Keratinocyte (primary cell): ENCODE measurements at regions not wholly inside any gene's neighbourhood (a gene's known extent, or its start where the extent isn't known, plus 50 kb on each side); places are given as distances from the start of the nearest gene placed in this dataset.

ENCODE experiments used
- EZH2 ChIP-seq: IDR thresholded peaks from one replicate; pipeline ENCODE4 v1.6.1; 2012; ENCODE audit warnings: inconsistent platforms, mild to moderate bottlenecking, low read length, moderate library complexity
- TF ChIP-seq, protein P1 (sequence below), 3 experiments: IDR thresholded peaks in 1 of 3; conservative IDR thresholded peaks in 1 of 3; optimal IDR thresholded peaks in 1 of 3; 2 replicates in 2 of 3; 3 replicates in 1 of 3; pipeline versions ENCODE3 to v1.5.1; 2011; ENCODE audit warnings: low read length in 3 of 3, mild to moderate bottlenecking in 3 of 3, moderate library complexity in 2 of 3, control low read depth in 1 of 3, inconsistent platforms in 1 of 3; ENCODE audit not compliant: insufficient read depth in 2 of 3; ENCODE audit errors: extremely low read depth in 1 of 3

DNA sequence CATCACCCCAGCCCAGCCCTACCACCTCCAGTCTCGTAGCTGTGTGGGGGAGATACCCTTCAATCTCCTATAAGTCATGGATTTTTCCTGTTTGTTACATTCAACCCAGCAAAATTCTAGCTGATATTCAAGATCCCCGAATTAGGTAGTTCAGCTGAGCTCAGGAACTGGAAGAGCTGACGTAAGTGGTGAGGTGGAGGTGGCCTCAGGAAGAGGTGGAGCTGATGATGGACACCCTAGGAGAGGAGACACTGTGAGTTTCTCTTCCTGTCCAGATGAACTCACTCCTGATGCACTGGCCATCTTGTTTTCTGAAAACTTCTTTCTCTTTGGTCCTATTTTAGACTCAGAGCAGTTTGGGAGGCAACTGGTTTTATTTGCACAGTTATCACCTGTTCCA is 90.5 kb upstream of the PITRM1 start:
- TF ChIP-seq, protein P1, sequence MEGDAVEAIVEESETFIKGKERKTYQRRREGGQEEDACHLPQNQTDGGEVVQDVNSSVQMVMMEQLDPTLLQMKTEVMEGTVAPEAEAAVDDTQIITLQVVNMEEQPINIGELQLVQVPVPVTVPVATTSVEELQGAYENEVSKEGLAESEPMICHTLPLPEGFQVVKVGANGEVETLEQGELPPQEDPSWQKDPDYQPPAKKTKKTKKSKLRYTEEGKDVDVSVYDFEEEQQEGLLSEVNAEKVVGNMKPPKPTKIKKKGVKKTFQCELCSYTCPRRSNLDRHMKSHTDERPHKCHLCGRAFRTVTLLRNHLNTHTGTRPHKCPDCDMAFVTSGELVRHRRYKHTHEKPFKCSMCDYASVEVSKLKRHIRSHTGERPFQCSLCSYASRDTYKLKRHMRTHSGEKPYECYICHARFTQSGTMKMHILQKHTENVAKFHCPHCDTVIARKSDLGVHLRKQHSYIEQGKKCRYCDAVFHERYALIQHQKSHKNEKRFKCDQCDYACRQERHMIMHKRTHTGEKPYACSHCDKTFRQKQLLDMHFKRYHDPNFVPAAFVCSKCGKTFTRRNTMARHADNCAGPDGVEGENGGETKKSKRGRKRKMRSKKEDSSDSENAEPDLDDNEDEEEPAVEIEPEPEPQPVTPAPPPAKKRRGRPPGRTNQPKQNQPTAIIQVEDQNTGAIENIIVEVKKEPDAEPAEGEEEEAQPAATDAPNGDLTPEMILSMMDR (optimal IDR thresholded peaks at IDR 0.05 in 1 of 3, IDR thresholded peaks at IDR 0.05 in 1 of 3, conservative IDR thresholded peaks at IDR 0.05 in 1 of 3; ENCODE audit: extremely low read depth in 1 of 3, insufficient read depth in 2 of 3, low read length in 3 of 3): no peak
- no peak for TF ChIP-seq EZH2
